HG03565 (cell line): ENCODE measurements at regions not wholly inside any gene's neighbourhood (a gene's known extent, or its start where the extent isn't known, plus 50 kb on each side); places are given as distances from the start of the nearest gene placed in this dataset.

ENCODE experiments used
- ATAC-seq: cut with Tn5 transposase; IDR thresholded peaks from one replicate; pipeline ENCODE4 v1.9.1; 2021; ENCODE audit warnings: mild to moderate bottlenecking, moderate library complexity; ENCODE audit not compliant: unreplicated experiment

GRCh38 chr20:20835897-20836296, 123.5 kb upstream of the RALGAPA2 start:
- ATAC-seq = no peak

- no peak for ATAC-seq
Measured at GRCh38 chr20:20834008-20834407, 121.6 kb upstream of the RALGAPA2 start.

GRCh38 chr20:20832715-20833114, 120.3 kb upstream of the RALGAPA2 start:
- ATAC-seq = no peak

DNA sequence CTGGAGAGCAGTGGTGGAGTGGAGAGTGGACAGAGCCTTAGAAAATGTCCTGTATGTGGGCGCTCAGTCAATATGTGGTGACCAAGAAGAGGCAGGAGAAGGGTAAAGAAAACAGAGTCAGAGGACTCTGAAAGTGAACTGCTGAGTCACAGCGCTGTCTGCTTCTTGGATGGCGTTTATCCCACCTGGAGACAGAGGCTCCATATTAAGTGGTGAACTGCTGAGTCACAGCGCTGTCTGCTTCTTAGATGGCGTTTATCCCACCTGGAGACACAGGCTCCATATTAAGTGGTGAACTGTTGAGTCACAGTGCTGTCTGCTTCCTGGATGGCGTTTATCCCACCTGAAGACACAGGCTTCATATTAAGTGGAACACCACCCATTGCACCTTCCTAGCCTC, 119.3 kb upstream of the RALGAPA2 start:
- ATAC-seq = no peak

- no peak for ATAC-seq
Measured at GRCh38 chr20:20829681-20830080, 117.2 kb upstream of the RALGAPA2 start.

- no peak for ATAC-seq
Measured at GRCh38 chr20:20827992-20828597, 115.7 kb upstream of the RALGAPA2 start.

- ATAC-seq = no peak
Measured at GRCh38 chr20:20824924-20825584, 112.6 kb upstream of the RALGAPA2 start.

DNA sequence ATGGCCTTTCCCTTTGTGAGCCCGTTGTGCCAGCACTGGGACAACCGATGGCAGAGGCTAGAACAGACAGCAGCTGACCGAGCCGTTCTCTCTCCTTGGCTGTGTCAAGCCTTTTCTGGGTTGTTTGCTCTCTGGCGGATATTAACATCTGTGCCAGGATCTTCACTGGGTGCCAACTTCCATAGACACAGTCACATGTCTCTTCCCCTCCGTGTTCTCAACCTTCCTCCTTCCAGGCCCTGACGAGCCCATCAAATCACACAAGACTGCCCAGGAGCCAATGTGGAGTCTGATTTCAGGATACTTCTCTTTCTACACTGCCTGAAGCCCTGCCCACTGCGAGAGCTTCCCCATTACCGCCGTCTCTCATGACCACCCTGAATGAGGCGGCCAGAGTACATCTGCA, 111.0 kb upstream of the RALGAPA2 start:
- ATAC-seq = no peak

GRCh38 chr20:20821484-20822260, 109.2 kb upstream of the RALGAPA2 start:
- no peak for ATAC-seq

DNA sequence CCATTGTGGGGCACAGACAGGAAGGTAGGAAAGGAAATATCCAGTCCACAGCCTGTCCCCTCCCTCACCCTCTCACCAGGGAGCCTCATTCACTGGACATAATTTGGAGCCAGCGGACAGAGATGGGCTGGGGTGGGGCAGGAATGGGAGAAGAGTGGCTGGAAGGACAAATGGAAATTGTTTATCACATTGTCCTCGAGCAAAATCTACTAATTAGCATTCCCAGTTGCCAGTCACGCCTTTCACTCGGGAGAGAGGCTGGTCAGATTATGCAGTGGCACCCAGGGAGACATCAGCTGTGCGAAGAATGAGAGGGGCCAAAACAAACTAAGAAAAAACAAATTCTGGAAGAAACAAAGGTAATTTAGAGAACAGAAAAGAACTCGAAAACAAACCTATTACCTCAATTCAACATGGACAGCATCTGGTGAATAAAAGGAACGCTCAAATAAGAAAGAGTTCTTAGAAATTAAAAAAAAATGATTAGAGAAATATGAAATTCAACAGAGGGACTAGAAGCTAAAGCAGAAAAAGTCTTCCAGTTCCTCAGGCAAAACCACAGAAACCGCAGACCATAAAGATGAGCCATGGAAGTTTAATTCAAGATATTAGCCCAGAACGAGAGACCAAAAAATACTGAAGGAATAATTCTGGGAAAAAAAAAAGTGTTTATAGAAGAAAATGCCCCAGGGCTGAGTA, 108.5 kb upstream of the RALGAPA2 start:
- ATAC-seq = no peak

- no peak for ATAC-seq
Measured at GRCh38 chr20:20820104-20820503, 107.7 kb upstream of the RALGAPA2 start.

- ATAC-seq = no peak
Measured at GRCh38 chr20:20816969-20817755, 104.7 kb upstream of the RALGAPA2 start.

- no peak for ATAC-seq
Measured at GRCh38 chr20:20815711-20816455, 103.4 kb upstream of the RALGAPA2 start.

DNA sequence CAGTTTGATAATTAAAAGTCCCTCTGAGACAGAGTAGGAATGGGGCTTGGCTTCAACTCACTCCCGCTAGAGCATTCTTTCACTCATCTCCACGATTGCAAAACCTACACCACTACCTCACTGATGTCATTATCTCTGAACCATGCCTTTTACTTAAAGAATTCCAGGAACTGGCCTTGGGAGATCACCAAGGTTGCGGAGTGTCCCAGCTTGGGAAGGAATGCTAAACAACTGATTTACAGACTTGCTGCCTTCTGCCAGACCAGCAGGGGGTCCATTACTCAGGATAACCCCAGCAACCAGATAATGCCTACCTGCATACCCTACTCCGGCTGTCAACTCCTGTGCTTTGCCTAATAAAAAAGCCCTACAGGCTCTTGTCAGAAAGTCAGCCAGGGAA, 102.2 kb upstream of the RALGAPA2 start:
- ATAC-seq = no peak

GRCh38 chr20:20812136-20812535, 99.7 kb upstream of the RALGAPA2 start:
- ATAC-seq = no peak

DNA sequence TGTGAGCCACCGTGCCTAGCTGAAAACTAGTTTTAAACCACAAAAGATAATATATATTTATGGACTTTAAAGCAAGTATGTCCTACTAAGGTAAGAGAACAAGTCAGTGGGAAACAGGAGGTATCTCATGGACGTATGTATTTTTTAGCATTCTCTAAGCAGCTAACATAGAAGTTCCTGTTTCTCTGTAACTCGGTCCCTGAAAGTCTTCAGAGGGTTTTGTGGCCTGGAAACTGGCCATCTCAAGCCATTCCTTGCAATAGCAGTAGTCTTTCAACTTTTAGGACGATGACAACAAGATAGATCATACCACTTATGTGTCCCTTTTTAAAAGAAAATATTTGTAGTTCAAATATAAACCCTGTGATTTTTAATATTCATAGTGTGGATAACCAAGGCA, 95.6 kb upstream of the RALGAPA2 start:
- no peak for ATAC-seq

GRCh38 chr20:20806121-20807095, 94.0 kb upstream of the RALGAPA2 start:
- no peak for ATAC-seq

GRCh38 chr20:20803011-20803410, 90.6 kb upstream of the RALGAPA2 start:
- ATAC-seq = no peak

DNA sequence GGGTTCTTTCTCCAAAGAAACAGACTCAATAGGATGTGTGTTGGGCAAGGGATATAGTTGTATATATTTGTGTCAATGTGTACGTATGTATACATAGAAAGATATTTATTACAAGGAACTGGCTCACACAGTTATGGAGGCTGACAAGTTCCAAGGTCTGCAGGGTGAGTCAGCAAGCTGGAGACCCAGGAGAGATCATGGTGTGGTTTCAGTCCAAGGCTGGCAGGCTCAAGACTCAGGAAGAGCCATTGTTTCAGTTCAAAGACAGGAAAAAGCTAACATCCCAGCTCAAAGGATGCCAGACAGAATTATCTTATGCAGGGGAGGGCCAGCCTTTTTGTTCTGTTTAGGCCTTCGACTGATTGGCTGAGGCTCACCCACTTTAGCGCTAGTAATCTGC, 89.9 kb upstream of the RALGAPA2 start:
- no peak for ATAC-seq
